Panc1 (cell line): ENCODE measurements at regions not wholly inside any gene's neighbourhood (a gene's known extent, or its start where the extent isn't known, plus 50 kb on each side); places are given as distances from the start of the nearest gene placed in this dataset.

Experiments
- POLR2AphosphoS5 ChIP-seq: IDR thresholded peaks from 2 replicates; pipeline ENCODE4 v1.6.1; 2012; ENCODE audit warnings: mild to moderate bottlenecking, low read depth, low read length, moderate library complexity
- SIN3A ChIP-seq: IDR thresholded peaks from 2 replicates; pipeline ENCODE4 v1.6.1; 2012; ENCODE audit warnings: low read depth, mild to moderate bottlenecking, low read length, moderate library complexity, borderline replicate concordance; ENCODE audit not compliant: insufficient read depth
- TF ChIP-seq, protein P1 (sequence below): fragments of 450-650 bp; IDR thresholded peaks from 2 replicates; pipeline ENCODE4 v1.5.1; 2017; ENCODE audit warnings: mild to moderate bottlenecking
- TF ChIP-seq, protein P2 (sequence below), 2 experiments: IDR thresholded peaks; 2 replicates each; pipeline ENCODE4 v1.6.1; 2011 to 2012; ENCODE audit warnings: low read depth in 2 of 2, control low read depth in 1 of 2, low read length in 1 of 2, mild to moderate bottlenecking in 1 of 2, moderate library complexity in 1 of 2; ENCODE audit not compliant: insufficient read depth in 1 of 2

DNA sequence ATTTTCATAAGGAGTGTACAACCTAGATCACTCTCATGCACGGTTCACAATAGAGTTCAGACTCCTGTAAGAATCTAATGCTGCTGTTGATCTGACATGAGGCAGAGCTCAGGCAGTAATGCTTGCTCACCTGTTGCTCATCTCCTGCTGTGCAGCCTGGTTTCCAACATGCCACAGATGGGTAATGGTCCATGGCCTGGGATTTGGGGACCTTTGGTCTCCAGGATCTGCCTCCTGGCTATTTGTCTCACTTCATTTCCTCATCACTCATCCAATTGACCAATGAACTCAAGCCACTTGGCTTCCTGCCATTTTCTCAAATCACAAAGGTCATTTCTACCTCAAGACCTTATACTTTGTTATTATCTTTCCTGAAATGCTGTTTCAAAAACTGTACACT lies 786.1 kb downstream of the ANKRD7 start:
- TF ChIP-seq, protein P1, sequence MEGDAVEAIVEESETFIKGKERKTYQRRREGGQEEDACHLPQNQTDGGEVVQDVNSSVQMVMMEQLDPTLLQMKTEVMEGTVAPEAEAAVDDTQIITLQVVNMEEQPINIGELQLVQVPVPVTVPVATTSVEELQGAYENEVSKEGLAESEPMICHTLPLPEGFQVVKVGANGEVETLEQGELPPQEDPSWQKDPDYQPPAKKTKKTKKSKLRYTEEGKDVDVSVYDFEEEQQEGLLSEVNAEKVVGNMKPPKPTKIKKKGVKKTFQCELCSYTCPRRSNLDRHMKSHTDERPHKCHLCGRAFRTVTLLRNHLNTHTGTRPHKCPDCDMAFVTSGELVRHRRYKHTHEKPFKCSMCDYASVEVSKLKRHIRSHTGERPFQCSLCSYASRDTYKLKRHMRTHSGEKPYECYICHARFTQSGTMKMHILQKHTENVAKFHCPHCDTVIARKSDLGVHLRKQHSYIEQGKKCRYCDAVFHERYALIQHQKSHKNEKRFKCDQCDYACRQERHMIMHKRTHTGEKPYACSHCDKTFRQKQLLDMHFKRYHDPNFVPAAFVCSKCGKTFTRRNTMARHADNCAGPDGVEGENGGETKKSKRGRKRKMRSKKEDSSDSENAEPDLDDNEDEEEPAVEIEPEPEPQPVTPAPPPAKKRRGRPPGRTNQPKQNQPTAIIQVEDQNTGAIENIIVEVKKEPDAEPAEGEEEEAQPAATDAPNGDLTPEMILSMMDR, result no peak
- TF ChIP-seq POLR2AphosphoS5, result no peak
- TF ChIP-seq, protein P2, sequence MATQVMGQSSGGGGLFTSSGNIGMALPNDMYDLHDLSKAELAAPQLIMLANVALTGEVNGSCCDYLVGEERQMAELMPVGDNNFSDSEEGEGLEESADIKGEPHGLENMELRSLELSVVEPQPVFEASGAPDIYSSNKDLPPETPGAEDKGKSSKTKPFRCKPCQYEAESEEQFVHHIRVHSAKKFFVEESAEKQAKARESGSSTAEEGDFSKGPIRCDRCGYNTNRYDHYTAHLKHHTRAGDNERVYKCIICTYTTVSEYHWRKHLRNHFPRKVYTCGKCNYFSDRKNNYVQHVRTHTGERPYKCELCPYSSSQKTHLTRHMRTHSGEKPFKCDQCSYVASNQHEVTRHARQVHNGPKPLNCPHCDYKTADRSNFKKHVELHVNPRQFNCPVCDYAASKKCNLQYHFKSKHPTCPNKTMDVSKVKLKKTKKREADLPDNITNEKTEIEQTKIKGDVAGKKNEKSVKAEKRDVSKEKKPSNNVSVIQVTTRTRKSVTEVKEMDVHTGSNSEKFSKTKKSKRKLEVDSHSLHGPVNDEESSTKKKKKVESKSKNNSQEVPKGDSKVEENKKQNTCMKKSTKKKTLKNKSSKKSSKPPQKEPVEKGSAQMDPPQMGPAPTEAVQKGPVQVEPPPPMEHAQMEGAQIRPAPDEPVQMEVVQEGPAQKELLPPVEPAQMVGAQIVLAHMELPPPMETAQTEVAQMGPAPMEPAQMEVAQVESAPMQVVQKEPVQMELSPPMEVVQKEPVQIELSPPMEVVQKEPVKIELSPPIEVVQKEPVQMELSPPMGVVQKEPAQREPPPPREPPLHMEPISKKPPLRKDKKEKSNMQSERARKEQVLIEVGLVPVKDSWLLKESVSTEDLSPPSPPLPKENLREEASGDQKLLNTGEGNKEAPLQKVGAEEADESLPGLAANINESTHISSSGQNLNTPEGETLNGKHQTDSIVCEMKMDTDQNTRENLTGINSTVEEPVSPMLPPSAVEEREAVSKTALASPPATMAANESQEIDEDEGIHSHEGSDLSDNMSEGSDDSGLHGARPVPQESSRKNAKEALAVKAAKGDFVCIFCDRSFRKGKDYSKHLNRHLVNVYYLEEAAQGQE (IDR thresholded peaks at IDR 0.05; ENCODE audit: insufficient read depth in 1 of 2, low read depth in 2 of 2, low read length in 1 of 2), result no peak
- no peak for TF ChIP-seq SIN3A
